Embryonic facial prominence (tissue), 1 donor: ENCODE measurements at regions not wholly inside any gene's neighbourhood (a gene's known extent, or its start where the extent isn't known, plus 50 kb on each side); places are given as distances from the start of the nearest gene placed in this dataset.

Experiments used
- DNase-seq: peaks from one replicate; pipeline ENCODE4 v3.0.0-alpha.2; 2016; ENCODE audit errors: extremely low spot score

DNA sequence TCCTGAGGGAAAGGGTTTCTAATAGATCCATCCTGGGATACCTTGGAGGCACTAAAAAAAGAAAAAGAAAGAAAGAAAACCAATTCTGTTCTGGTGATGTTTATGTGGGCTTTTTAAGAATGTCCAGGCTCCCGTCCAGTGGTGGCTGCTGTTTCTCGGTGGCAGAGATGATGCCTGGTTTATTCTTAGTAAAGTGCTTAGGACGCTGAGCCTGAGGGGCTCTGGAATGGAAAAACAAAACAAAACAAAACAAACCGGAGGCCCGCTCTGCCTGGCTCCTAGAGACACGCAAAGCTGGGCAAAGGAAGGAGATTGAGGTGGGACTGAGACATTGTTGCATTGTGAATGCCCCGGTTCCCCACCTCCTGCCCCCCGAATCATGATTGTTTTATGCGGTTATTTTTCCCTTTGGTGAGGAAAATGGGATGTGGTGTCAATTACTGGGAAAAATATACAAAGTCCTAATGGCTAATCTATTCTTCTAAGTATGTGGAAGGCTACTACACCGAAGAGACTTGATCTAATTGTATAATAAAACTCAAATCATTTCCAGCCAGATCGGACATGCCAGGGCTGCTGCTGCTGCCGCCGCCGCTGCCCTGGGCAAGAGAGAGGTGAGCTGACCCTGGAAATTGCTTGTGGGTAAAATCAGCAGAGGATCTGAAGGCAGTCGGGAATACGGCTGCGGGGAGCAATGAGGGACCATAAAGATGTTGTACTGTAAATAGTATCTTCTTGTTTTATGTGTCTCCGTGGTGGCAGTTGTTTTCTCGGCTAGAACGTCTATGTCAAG, 644.9 kb downstream of the CCDC171 start:
- DNase-seq, result no peak

DNA sequence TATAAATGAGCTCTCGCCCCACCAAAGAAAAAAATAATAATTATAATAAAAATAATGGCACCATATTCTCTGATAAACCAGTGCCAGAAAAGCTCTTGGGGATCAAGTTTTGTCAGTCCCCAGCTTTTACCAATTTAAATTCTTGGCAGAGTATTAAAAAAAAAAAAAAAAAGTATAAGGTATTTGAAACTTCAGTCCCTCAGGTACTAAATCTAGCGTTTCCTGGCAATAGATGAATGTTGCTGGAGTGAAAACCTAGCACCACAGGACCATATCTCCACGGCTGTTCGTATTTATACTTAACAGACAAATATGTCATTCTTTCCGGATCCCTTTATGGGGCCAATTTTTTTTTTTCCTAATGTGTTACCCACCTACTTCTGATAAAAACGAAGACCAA, 646.2 kb downstream of the CCDC171 start:
- DNase-seq, result no peak

DNA sequence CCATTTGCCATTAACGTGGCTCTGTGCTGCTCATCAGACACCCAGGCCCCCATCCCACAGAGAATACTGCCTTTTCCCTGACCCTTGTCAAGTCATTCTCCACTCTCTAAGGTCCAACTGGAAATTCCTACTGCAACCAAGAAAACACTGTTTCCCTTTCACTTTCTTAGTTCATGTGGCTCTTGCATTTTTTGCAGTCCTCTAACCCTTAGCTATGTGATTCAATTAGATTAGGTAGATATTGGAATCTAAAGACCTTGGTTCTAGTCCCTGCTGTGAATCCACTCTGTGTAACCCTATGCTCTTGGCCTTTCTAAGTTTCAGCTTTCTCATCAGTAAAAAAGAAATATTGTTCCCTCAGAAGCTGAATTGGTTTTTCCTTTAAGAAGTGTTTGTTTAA, 649.4 kb downstream of the CCDC171 start:
- no peak for DNase-seq

DNA sequence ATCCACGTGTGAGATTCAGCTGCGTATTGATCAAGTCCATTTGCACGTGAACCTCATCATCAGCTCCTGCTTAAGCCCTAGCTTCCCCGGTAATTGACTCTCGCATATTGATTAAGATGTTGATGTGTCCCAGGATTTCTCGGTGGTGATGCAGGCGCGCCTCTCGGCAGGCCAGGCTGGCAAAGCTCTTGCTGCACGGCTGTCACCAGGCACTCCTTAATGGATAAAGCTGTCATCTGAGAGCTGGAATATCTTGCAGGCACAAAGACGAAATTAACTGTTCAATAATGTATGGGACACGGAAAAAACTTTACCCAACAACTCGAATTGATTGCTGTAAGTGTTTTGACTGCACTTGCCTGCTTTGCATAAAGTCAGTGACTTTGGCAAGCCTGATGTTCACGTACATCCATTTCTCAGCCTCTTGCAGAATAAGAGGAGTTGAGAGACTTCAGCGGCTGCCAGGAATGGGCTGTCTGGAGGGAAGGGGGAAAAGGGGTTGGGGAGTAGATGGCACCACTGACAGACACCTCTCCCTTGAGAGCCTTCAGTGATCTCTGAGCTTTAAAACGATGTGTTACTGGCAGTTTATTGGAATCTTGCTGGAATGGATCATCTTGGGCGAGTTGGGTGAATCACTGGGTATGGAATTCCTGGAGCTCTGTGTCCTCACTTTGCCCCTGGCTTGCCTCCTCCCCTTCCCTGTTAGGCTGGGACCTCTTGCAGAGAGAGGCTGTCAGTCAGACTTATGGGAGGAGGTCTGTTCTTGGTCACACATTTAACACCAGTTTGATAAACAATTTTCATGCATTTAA, 650.3 kb downstream of the CCDC171 start:
- no peak for DNase-seq

- DNase-seq, result no peak
Measured at GRCh38 chr9:16203729-16204573, 651.1 kb downstream of the CCDC171 start.

DNA sequence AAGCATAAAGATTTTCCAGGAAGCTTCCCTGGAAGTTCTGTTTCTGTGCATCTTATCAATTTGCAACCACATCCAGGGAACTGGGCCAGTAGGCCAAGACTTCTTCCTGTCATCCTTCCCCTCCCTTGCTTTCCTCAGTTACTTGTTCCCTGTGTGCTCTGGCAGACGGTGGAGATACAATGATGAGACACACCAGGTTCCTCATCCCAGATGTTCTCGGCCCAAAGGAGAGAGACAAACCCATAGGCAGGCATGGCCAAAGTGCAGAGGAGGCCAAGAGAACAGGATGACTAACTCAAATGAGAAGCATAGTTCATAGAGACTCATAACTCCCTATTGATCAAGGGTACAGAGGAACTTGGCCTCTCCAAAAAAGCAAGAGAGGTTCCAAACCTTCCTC, 652.6 kb downstream of the CCDC171 start:
- DNase-seq, result no peak

GRCh38 chr9:16206518-16206917, 653.7 kb downstream of the CCDC171 start:
- DNase-seq, result no peak

DNA sequence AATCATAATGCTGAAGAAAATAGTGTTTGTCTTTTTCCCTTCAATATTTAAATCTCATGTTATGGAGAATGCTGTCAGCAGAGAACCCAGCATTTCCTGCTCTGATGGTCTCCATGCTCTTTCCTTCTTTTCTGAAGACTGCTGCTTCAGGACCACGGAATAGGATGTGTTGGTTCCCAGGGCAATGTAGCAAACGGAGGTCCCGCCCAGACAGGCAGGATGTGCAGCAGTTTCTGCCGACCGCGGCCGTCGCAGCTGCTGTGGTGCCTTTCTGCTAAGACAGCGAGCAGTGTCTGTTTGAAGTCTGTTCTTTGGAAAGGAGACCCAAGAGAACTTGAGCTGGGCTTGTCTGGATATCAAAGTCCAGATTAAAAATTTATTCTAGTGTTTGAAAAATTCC, 654.3 kb downstream of the CCDC171 start:
- no peak for DNase-seq

DNA sequence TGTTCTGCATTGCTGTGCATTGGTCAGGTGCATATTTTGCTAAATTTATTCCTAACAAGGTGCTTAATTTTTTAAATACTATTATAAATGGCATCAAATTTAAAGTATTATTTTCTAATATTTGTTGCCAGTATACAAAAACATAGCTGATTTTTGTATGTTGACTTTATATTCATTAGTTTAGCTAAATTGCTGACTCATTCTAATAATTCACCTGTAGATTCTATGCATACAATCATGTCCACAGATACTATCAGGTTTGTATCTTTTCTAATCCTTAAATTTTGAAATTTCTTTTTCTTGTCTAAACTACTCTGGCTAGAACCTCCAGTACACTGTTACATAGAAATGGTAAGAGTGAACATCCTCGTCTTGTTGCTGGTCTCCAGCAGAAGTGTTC, 657.6 kb downstream of the CCDC171 start:
- DNase-seq, result no peak

DNA sequence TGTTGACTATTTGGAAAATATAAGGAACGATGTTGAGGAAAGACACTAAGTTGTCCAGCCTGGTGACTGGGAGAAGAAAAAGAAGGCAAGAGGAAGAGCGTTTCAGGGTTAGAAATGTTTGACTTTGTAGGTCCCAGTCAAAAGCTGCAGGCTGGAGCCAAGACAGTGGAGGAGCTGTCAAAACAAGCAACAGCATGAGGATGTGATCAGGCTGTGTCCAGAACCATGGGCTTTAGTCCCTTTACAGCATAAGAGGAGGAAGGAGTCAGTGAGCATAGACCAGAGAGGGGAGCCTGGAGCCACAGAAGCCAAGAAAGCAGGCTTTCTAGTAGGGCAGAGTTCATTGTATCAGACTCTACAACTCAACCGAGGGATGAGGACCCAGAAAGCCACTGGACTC, 658.5 kb downstream of the BNC2 start:
- no peak for DNase-seq

GRCh38 chr9:16213781-16214515, 656.5 kb downstream of the BNC2 start:
- DNase-seq, result no peak

- no peak for DNase-seq
Measured at GRCh38 chr9:16214677-16215352, 655.7 kb downstream of the BNC2 start.

GRCh38 chr9:16215353-16215680, 655.2 kb downstream of the BNC2 start:
- DNase-seq, result no peak

- DNase-seq, result no peak
Measured at GRCh38 chr9:16217943-16218701, 652.3 kb downstream of the BNC2 start.

GRCh38 chr9:16221366-16221765, 649.1 kb downstream of the BNC2 start:
- DNase-seq, result no peak

GRCh38 chr9:16221822-16222547, 648.5 kb downstream of the BNC2 start:
- DNase-seq, result no peak

GRCh38 chr9:16223074-16223871, 647.2 kb downstream of the BNC2 start:
- no peak for DNase-seq

GRCh38 chr9:16230731-16231130, 639.7 kb downstream of the BNC2 start:
- DNase-seq, result no peak

GRCh38 chr9:16236311-16236710, 634.2 kb downstream of the BNC2 start:
- no peak for DNase-seq
